ENCODE measurements at regions not wholly inside any gene's neighbourhood (a gene's known extent, or its start where the extent isn't known, plus 50 kb on each side); places are given as distances from the start of the nearest gene placed in this dataset.
"Not testable (repeated sequence)": the region's sequence is repeated elsewhere in the genome, so short reads cannot be mapped to it uniquely, and the experiment has no call there.

DNA sequence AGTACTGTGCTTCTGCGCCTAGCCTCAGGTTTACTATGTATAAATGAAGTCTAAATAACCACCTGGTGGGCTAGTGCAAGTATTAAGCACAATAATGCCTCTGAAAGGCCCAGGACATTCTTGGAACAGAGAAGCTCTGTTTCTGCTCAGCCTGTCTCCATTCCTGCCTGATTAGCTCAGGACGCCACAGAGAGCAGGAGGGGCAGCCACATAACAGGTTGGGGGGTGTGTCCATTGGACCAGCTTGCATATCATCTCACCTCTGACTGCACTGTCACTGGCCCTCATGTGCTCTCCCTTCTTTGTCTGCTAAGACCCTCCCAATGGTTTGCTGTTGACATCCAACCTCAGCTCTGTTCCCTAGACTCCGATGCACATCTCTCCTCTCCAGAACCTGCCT is 52.8 kb upstream of the IKZF1 start:
- H3K4me1 ChIP-seq (ENCODE audit: control insufficient read depth, insufficient read depth, low read length), result no peaks in the 10 kb centered on the region
- no peaks in the 10 kb centered on the region for H3K27me3 ChIP-seq (replicated peaks; ENCODE audit: control insufficient read depth, insufficient read depth, low read length)
- H3K4me3 ChIP-seq (ENCODE audit: low read length), result no peak overlapping the region
- peaks cover 7% of the 10 kb centered on the region for H3K9me3 ChIP-seq (ENCODE audit: control insufficient read depth, low read length)
- no peak overlapping the region for H3K9ac ChIP-seq (ENCODE audit: low read length)
- no peak for DNase-seq (ENCODE audit: low read depth)
- H3K36me3 ChIP-seq (ENCODE audit: control insufficient read depth, insufficient read depth, low read length, severe bottlenecking), result no peaks in the 10 kb centered on the region

- Histone ChIP-seq H3K4me3 (ENCODE audit: low read length) (peak overlapping the region; percentile 27), H3K9me3 (ENCODE audit: control insufficient read depth, low read length) (peaks cover 26% of the 10 kb centered on the region), H3K27me3 (replicated peaks; ENCODE audit: control insufficient read depth, insufficient read depth, low read length) (no peaks in the 10 kb centered on the region), H3K9ac (ENCODE audit: low read length) (no peak overlapping the region), H3K4me1 (ENCODE audit: control insufficient read depth, insufficient read depth, low read length) (no peaks in the 10 kb centered on the region), H3K36me3 (ENCODE audit: control insufficient read depth, insufficient read depth, low read length, severe bottlenecking) (no peaks in the 10 kb centered on the region)
- no peak for DNase-seq (ENCODE audit: low read depth)
These were observed 58.0 kb upstream of the IKZF1 start for GRCh38 chr7:50246551-50246950.

- H3K9ac ChIP-seq (ENCODE audit: low read length); H3K27me3 ChIP-seq (replicated peaks; ENCODE audit: control insufficient read depth, insufficient read depth, low read length); DNase-seq (ENCODE audit: low read depth); H3K4me3 ChIP-seq (ENCODE audit: low read length); H3K36me3 ChIP-seq (ENCODE audit: control insufficient read depth, insufficient read depth, low read length, severe bottlenecking); H3K4me1 ChIP-seq (ENCODE audit: control insufficient read depth, insufficient read depth, low read length): not testable (repeated sequence)
- H3K9me3 ChIP-seq (ENCODE audit: control insufficient read depth, low read length), result peaks cover 21% of the 10 kb centered on the region
These were observed 62.4 kb upstream of the IKZF1 start for GRCh38 chr7:50242111-50242510.

DNA sequence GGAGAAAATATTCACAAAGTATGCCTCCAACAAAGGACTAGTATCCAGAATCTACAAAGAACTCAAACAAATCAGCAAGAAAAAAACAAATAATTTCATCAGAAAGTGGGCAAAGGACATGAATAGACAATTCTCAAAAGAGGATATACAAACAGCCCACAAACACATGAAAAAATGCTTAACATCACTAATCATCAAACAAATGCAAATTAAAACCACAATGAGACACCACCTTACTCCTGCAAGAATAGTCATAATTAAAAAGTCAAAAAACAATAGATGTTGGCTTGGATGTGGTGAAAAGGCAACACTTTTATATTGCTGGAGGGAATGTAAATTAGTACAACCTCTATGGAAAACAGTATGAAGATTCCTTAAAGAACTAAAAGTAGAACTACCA is 63.8 kb upstream of the IKZF1 start:
- H3K4me3 ChIP-seq (ENCODE audit: low read length); H3K9ac ChIP-seq (ENCODE audit: low read length); H3K27me3 ChIP-seq (replicated peaks; ENCODE audit: control insufficient read depth, insufficient read depth, low read length); H3K9me3 ChIP-seq (ENCODE audit: control insufficient read depth, low read length); H3K4me1 ChIP-seq (ENCODE audit: control insufficient read depth, insufficient read depth, low read length); H3K36me3 ChIP-seq (ENCODE audit: control insufficient read depth, insufficient read depth, low read length, severe bottlenecking); DNase-seq (ENCODE audit: low read depth): not testable (repeated sequence)

- Histone ChIP-seq H3K4me3 (ENCODE audit: low read length) (no peak overlapping the region), H3K9me3 (ENCODE audit: control insufficient read depth, low read length) (peaks cover 22% of the 10 kb centered on the region), H3K4me1 (ENCODE audit: control insufficient read depth, insufficient read depth, low read length) (no peaks in the 10 kb centered on the region), H3K9ac (ENCODE audit: low read length) (no peak overlapping the region), H3K27me3 (replicated peaks; ENCODE audit: control insufficient read depth, insufficient read depth, low read length) (no peaks in the 10 kb centered on the region), H3K36me3 (ENCODE audit: control insufficient read depth, insufficient read depth, low read length, severe bottlenecking) (no peaks in the 10 kb centered on the region)
- DNase-seq (ENCODE audit: low read depth), result no peak
These were observed 74.6 kb upstream of the IKZF1 start for GRCh38 chr7:50229964-50230363.

GRCh38 chr7:50228148-50228547 is 76.4 kb upstream of the IKZF1 start:
- Histone ChIP-seq H3K36me3 (ENCODE audit: control insufficient read depth, insufficient read depth, low read length, severe bottlenecking) (no peaks in the 10 kb centered on the region), H3K9me3 (ENCODE audit: control insufficient read depth, low read length) (peaks cover 29% of the 10 kb centered on the region), H3K4me3 (ENCODE audit: low read length) (no peak overlapping the region), H3K27me3 (replicated peaks; ENCODE audit: control insufficient read depth, insufficient read depth, low read length) (no peaks in the 10 kb centered on the region), H3K4me1 (ENCODE audit: control insufficient read depth, insufficient read depth, low read length) (no peaks in the 10 kb centered on the region), H3K9ac (ENCODE audit: low read length) (no peak overlapping the region)
- no peak for DNase-seq (ENCODE audit: low read depth)

GRCh38 chr7:50227726-50228125 is 76.8 kb upstream of the IKZF1 start:
- no peaks in the 10 kb centered on the region for H3K27me3 ChIP-seq (replicated peaks; ENCODE audit: control insufficient read depth, insufficient read depth, low read length)
- no peak overlapping the region for H3K9ac ChIP-seq (ENCODE audit: low read length)
- no peak for DNase-seq (ENCODE audit: low read depth)
- H3K36me3 ChIP-seq (ENCODE audit: control insufficient read depth, insufficient read depth, low read length, severe bottlenecking), result no peaks in the 10 kb centered on the region
- H3K9me3 ChIP-seq (ENCODE audit: control insufficient read depth, low read length), result peaks cover 32% of the 10 kb centered on the region
- H3K4me3 ChIP-seq (ENCODE audit: low read length), result no peak overlapping the region
- H3K4me1 ChIP-seq (ENCODE audit: control insufficient read depth, insufficient read depth, low read length), result no peaks in the 10 kb centered on the region

GRCh38 chr7:50226669-50227068 is 77.8 kb upstream of the IKZF1 start:
- Histone ChIP-seq H3K4me1 (ENCODE audit: control insufficient read depth, insufficient read depth, low read length) (no peaks in the 10 kb centered on the region), H3K9ac (ENCODE audit: low read length) (no peak overlapping the region), H3K9me3 (ENCODE audit: control insufficient read depth, low read length) (peaks cover 42% of the 10 kb centered on the region), H3K27me3 (replicated peaks; ENCODE audit: control insufficient read depth, insufficient read depth, low read length) (no peaks in the 10 kb centered on the region), H3K36me3 (ENCODE audit: control insufficient read depth, insufficient read depth, low read length, severe bottlenecking) (no peaks in the 10 kb centered on the region), H3K4me3 (ENCODE audit: low read length) (no peak overlapping the region)
- no peak for DNase-seq (ENCODE audit: low read depth)

- no peaks in the 10 kb centered on the region for H3K4me1 ChIP-seq (ENCODE audit: control insufficient read depth, insufficient read depth, low read length)
- no peak for DNase-seq (ENCODE audit: low read depth)
- no peaks in the 10 kb centered on the region for H3K27me3 ChIP-seq (replicated peaks; ENCODE audit: control insufficient read depth, insufficient read depth, low read length)
- H3K4me3 ChIP-seq (ENCODE audit: low read length), result no peak overlapping the region
- H3K9me3 ChIP-seq (ENCODE audit: control insufficient read depth, low read length), result peaks cover 43% of the 10 kb centered on the region
- H3K9ac ChIP-seq (ENCODE audit: low read length), result no peak overlapping the region
- no peaks in the 10 kb centered on the region for H3K36me3 ChIP-seq (ENCODE audit: control insufficient read depth, insufficient read depth, low read length, severe bottlenecking)
These were observed 78.4 kb upstream of the IKZF1 start for GRCh38 chr7:50226145-50226544.

- Histone ChIP-seq H3K9me3 (ENCODE audit: control insufficient read depth, low read length) (peaks cover 27% of the 10 kb centered on the region), H3K4me3 (ENCODE audit: low read length) (no peak overlapping the region), H3K36me3 (ENCODE audit: control insufficient read depth, insufficient read depth, low read length, severe bottlenecking) (no peaks in the 10 kb centered on the region), H3K27me3 (replicated peaks; ENCODE audit: control insufficient read depth, insufficient read depth, low read length) (no peaks in the 10 kb centered on the region), H3K9ac (ENCODE audit: low read length) (no peak overlapping the region), H3K4me1 (ENCODE audit: control insufficient read depth, insufficient read depth, low read length) (no peaks in the 10 kb centered on the region)
- no peak for DNase-seq (ENCODE audit: low read depth)
These were observed 83.1 kb upstream of the IKZF1 start for GRCh38 chr7:50221433-50221832.

GRCh38 chr7:50221028-50221427 is 83.5 kb upstream of the IKZF1 start:
- H3K4me1 ChIP-seq (ENCODE audit: control insufficient read depth, insufficient read depth, low read length), result no peaks in the 10 kb centered on the region
- no peak overlapping the region for H3K4me3 ChIP-seq (ENCODE audit: low read length)
- no peaks in the 10 kb centered on the region for H3K27me3 ChIP-seq (replicated peaks; ENCODE audit: control insufficient read depth, insufficient read depth, low read length)
- no peak overlapping the region for H3K9ac ChIP-seq (ENCODE audit: low read length)
- H3K36me3 ChIP-seq (ENCODE audit: control insufficient read depth, insufficient read depth, low read length, severe bottlenecking), result no peaks in the 10 kb centered on the region
- DNase-seq (ENCODE audit: low read depth), result no peak
- peaks cover 27% of the 10 kb centered on the region for H3K9me3 ChIP-seq (ENCODE audit: control insufficient read depth, low read length)

DNA sequence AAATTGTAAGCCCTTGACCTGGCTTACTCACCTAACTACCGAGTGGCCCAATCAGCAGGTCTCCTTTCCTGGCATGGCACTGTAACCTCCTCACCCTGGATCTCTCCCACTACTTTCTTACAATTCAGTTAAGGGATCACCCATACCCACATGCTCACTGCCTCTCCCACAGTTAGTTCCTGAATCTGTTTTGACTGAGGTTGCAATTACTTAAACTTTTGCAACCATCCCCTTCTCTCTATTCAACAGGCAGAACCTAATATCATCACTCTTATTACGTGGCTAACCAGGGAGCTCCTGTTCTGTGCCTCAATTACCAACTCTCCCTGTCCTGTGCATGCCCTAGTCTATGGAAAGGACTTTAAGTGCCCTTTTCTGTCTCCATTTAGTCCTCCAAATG is 84.2 kb upstream of the IKZF1 start:
- H3K9me3 ChIP-seq (ENCODE audit: control insufficient read depth, low read length), result peaks cover 27% of the 10 kb centered on the region
- no peaks in the 10 kb centered on the region for H3K27me3 ChIP-seq (replicated peaks; ENCODE audit: control insufficient read depth, insufficient read depth, low read length)
- DNase-seq (ENCODE audit: low read depth), result no peak
- H3K9ac ChIP-seq (ENCODE audit: low read length), result no peak overlapping the region
- H3K4me1 ChIP-seq (ENCODE audit: control insufficient read depth, insufficient read depth, low read length), result no peaks in the 10 kb centered on the region
- H3K36me3 ChIP-seq (ENCODE audit: control insufficient read depth, insufficient read depth, low read length, severe bottlenecking), result no peaks in the 10 kb centered on the region
- no peak overlapping the region for H3K4me3 ChIP-seq (ENCODE audit: low read length)
